Kidney glomerular epithelial cell (primary cell): ENCODE measurements at regions not wholly inside any gene's neighbourhood (a gene's known extent, or its start where the extent isn't known, plus 50 kb on each side); places are given as distances from the start of the nearest gene placed in this dataset.

ENCODE experiments used
- DNase-seq: peaks from one replicate; lab custom pipeline; 2025; lab: John Stamatoyannopoulos, UW

DNA sequence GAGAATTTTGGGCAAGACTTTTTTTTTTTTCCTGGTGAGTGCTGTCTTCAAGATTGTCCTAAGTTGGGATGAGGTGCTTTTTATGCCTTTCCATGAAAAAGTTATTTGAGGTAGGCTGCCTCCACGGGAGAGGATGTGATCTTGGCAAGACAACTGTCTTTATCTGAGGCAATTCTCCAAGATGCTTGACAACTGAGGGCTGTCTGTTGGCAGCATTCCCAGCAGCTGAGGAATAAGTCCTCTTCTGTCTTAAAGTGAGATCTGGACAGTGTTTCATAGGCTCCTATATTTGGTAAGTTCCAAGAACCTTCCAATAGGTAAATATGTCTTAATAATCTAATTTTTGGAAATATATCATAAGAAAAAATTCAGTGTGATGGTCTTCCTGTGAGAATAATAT is 662.0 kb downstream of the CDH11 start:
- no peak for DNase-seq

DNA sequence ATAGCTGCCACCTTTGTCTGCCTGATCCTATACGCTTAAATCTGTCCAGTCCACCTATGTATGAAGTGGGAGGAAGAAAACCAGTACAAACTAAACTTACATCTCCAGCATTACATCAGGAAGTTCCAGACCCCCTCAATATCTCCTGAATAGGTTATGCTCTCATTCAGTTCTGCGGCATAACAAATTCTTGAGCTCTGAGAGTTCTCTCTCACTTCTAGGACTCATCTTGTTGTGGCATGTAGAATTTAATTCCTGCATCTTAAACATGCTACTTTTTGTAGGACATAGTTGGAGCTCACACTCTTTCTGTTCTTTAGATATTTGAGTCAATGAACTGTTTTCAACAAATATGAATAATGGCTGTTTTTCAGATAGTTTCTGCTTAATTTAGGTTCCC is 662.5 kb downstream of the CDH11 start:
- no peak for DNase-seq

DNA sequence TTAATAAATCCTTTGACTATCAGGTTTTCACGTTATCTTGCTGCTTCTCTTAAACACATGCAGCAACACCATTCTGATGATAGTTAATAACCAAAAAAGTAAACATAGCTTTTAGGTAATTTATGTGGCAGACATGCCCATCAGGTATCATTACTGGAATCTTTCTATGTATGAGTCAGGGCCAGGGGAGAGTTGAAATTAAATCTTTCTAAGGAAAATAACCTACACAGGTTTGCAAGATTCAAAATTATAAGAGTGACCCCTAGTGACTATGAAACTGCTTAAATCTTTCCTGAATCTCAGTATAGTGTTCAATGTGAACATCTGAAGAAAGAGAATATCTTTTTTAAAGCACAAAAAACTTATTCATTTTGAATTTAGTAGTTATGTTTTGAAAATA is 666.6 kb downstream of the CDH11 start:
- DNase-seq: peak; percentile 87

DNA sequence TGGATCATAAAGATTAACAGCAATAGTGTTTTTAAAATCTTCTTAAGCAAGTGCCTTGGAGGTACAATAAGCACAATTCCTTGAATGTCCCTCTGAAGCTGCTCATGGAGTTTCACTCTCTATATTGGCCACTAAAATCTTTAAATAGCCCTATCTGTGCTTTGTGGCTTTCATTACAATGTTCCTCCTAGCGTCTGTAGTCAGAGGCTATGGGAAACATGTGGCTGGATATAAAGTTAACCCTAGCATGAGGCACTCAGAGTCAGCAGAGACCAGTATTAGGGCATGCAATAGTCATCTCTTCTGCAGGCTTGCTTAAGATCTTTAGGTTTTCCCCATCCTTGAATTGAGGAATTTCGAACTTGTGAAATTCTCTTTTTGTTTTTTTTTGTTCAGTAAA is 668.2 kb downstream of the CDH11 start:
- no peak for DNase-seq

DNA sequence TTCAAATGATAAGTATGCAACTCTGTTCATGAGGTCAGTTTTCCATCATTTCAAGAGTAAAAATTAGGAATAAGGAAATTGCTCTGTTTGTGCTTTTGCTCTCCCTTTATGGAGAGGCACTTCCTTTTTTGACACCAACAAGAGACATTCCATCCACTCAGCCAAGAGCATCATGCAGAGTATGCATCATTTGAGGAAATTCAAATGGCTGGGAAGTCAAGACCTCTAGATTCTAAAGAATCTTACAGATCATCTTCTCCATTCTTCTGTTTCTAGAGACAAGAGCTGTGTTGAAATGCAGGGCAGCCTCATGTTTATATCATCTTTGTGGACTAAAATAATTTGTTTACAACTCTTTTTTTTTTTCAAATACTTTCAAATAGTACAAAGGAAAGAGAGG is 669.4 kb downstream of the CDH11 start:
- no peak for DNase-seq

DNA sequence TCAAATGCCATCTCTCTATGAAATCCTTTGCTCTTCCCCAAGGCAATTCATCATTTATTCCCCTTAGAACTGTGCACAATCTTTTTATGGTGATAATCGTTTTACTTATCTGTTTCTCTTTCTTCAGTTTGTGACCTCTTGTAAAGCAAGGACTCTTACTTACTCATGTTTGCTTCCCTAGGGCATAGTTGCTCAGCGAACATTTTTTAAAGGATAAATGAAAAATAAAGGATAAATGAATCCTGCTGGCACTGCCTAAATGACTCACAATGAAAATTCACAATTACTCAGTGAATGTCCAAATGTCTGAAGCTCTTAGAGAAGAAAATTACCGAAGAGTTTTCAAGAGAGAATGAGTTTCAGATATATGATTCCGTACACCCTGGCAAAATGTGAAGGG is 671.7 kb downstream of the CDH11 start:
- DNase-seq: no peak

DNA sequence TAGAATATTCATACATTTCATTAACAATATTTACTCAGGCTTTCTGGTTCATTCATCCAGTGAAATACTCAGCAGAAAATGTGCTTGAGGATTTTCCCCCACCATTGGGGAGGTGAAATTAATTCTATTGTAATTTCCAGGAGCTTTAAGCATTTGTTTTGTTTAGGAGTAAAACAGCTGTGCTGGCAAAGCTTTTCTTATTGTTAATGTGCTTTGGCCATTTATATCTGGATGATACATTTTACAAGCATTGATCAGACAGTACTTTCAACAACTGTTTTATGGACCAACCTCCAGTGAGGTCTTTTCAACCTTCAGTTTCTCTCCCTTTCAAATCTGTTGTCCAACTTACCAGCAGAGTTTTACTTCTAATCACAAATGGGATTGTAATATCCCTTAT is 672.4 kb downstream of the CDH11 start:
- no peak for DNase-seq

DNA sequence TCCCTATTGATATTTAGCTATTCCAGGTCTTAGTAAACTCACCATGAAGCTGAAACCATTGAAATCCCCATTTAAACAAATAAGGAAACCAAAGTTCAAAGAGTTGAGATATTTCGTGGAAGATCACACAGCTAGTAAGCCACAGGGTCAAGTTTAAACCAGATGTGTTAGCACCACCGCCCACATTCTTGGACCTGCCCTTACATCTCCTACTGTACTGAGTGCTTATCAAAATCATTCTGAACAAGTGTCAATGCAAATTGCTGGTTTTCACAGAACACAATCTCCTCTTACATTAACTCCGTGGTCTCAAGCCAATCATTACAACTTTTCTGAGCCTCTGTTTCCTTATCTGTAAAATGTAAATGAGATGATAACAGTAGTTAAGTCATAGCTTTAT is 676.2 kb downstream of the CDH11 start:
- DNase-seq: no peak

DNA sequence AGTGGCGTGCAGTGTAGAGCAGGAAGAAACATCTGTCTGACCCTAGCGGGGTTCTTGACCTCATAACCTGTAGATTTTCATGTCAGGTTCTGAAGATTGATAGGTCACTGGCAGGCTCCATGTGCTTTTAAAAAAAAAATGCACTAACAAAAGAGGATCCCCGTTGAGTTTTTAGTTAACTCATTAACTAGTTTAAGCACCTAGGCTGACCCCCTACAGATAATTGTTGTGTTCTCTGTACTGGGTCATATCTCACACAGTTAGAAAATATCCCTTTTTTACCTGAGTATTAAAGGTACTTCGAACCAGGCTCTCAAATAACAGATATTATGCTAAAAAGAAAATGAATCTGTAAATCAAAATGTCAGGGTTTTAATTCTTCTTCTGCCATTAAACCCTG is 676.6 kb downstream of the CDH11 start:
- DNase-seq: no peak

DNA sequence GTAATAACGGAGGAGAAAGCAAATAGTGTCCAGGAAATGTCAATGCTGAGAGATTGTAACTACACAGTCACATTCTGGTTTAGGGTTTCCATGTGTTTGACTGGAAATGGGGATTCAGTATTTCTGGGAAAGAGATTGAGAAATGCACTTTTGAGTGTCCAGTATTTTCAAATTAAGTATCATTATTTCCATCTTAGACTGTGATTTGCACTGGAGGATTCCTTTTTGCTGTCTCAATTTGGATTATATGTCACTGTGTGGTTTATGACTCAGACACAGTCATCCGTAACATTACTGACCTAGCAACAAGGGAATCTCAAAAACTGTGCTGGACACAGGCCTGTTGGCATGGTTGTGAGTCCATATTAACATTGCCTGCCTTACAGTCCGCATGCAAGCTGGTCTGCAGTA is 681.4 kb downstream of the CDH11 start:
- peak; percentile 95 for DNase-seq

DNA sequence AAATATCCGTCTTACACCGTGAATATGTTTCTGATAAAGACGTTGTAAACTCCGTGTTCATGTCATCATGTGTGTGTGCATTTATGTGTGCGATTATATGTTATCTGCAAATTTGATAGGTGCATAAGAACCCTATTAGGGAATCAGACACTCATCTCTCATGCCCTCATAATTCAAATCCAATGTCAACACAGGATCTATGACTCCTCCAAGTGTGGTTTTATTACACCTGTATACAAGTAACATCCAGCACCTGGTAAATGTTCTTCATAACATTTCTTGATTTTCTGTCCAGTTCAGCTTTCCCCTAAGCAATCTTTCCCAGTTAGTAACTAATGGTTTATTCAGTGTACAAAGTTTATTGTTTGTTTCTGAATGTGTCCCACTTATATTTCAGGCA is 681.9 kb downstream of the CDH11 start:
- no peak for DNase-seq

DNA sequence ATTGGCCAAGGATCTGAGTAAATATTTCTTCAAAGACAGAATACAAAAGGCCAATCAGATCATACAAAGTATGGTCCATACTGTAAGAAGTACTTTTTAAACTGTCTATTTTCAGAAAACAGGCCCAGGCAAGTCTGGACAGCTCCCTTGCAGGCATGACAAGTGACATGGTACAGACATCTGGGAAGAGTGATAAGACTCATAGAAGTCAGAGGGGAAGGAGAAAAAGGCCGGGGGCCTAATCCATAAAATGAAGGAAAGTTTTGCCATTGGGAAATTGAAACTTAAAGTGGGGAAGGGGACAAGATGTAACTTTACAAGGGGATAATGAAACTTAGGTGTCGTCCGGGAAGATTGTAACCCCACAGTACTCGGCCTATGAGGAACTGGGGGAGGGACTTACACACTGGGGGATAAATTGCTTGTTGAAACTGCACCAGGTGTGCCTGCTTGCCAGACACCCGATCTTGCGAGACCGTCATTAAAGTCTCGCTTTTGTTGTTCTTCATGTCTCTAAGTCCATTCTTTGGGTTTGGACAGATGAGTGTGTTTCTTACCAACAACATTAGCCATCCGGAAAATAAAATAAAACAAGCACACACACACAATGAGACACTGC is 684.0 kb downstream of the CDH11 start:
- no peak for DNase-seq

DNA sequence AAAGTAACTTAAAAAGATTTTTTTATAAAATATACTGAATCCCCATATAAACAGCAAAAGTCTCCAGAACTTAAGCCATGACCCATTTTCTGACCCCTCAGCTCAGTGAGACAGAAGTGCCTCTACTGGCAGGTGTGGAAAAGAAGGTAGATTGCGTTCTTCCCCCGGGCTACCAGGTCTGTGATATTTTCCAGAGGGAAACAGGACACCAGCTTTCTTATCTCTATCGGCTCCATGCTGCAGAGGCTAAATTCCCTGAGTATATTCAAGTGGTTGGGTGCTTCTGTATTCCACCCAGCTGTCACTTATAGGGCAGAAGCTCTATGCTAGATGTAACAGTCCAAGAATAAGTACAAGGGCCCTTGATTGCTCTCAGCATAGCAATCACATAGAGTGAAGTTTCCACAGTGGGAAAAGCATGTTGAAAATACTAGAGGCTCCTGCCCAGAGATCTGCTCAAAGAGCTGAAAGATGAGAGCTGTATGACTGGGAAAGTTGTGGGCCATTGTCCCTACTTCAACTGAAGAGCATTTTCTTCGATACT is 687.3 kb downstream of the CDH11 start:
- DNase-seq: no peak

DNA sequence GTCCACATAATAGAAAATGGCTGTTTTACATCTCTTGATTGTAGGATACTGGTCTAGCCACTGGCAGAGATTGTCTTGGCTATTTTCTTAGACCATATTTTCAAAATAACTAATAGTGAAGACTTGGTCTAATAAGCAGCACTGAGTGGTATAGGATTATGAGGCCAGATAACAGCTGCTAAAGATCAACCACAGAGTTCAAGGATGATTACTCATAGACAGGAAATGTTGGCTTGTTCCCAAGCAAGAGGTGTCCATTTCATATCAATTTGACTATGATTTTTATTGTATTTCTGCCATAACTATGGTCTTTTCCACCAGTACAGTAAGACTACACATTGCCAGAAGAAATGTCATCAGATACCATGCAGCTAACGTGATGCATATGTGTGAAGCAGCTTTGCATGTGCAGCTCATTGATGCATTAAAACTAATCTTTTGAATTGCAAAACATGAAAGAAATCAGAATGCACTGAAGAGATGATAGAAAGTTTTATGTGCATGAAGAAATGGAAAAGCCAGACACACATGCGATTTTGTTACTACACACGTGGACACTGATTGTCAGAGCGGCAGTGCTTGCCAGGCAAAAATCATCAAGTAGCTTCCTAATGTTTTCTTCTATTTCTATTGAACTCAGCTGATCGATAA is 693.3 kb downstream of the CDH11 start:
- DNase-seq: peak; percentile 93

DNA sequence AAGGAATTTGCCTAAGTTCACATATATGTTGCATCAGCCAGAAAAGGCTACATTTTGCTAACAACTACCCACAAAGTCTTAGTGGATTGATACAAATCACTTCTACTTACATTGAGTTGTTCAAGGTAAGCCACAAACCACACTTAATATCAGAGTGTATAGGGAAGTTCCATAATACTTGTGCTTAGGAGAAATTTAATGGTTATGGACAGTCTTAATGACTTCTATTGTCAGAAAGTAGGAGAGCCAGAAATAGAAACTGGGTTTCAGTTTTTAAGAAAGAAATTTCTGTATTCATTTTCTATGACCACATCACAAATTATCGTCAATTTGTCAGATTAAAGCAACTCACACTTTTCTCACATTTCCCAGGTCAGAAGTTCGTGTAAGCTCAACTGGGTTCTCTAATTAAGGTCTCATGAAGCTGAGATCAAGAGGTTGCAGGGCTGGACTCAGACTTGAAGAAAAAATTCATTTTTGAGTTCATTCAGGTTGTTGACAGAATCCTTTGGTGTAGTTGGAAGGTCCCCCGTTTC is 695.7 kb downstream of the CDH11 start:
- DNase-seq: no peak

DNA sequence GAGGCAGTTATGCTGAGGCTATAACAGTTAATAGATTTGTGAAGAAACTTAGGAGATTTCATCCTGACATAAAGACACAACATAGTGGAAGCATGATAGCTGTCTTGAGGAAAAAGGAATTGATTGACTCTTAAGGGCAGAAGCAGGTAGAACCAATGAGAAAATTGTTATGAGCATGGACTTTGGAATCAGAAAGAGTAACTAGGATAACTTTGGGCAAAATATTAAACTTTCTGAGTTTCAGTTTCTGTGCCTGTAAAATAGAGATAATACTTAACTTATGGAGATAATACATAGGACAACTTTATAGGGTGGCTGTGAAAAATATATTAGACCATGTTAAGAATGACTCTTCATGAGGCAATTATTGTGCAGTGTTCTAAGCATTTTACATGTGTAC is 696.5 kb downstream of the CDH11 start:
- DNase-seq: no peak

DNA sequence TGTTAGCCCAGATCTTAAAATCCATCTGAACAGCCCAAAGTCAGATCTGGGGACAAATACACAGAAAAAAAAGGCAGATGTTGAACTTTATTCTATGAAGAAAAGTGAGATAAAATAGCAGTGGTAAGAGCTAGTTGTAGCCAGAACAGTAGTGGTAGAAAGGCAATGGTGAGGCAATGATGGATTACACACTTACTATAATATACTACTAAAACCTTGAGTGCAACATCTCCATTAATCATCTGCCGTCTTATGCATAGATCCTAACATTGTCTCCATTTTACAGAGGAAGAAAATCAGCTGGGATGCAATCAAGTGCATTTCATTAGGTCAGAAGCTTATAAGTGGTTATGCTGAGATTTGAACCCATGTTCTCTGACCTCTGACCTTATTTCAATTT is 699.6 kb downstream of the CDH11 start:
- DNase-seq: no peak

DNA sequence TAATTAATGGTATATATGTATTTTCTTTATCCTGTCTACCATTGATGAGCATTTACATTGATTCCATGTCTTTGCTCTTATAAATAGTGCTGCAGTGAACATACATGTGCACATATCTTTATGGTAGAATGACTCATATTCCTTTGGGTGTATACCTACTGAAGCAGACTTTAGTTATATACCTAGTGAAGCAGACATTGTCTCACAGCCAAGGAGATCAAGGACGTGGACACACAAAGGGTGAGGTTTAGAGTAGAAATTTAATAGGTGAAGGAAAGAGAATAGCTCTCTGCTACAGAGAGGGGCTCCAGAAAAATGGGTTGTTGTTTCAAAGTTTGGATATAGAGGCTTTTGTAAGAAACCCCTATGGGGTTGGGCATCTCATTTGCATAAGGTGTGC is 700.3 kb downstream of the CDH11 start:
- DNase-seq: no peak

DNA sequence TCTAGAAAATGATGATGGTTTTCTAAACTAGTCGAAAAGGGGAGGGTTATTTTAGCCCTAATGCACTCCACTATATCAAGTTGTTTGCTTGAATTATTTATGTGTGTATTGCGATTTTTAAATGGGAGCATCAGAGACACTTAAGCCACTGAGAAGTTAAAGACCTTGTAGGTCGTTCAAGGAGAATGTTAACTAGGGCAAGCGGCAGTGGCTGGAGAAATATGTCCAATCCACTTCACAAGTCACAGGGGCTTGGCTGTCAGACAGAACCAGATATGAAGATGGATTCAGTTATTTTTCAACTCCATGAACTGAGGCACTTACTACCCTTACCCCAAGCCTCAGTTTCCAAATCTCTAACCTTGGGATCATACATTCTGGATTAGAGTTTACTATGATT is 702.0 kb downstream of the CDH11 start:
- DNase-seq: no peak

DNA sequence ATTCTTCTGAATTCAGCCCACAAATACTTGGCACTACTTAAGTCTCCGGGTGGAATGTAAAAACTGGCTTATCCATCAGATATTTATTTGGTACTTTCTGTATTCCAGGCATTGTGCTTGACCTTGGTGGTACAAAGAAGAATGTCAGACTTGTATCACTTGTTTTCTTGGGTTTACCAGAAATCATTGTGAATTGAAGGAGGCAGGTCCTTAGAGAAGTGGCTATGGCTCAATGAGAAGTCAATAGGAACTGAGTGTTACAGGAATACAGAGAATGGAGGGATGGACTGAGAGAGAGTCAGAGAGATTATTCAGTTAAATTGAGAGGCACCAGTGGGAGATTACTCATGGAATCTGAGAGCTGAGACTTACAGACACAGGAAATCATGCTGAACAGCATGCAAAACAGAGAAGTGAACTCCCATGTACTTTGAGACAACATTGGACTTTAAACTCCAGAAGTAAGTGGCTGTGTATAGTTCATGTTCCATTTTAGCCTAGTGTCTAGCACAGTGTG is 704.1 kb downstream of the CDH11 start:
- peak; percentile 59 for DNase-seq

DNA sequence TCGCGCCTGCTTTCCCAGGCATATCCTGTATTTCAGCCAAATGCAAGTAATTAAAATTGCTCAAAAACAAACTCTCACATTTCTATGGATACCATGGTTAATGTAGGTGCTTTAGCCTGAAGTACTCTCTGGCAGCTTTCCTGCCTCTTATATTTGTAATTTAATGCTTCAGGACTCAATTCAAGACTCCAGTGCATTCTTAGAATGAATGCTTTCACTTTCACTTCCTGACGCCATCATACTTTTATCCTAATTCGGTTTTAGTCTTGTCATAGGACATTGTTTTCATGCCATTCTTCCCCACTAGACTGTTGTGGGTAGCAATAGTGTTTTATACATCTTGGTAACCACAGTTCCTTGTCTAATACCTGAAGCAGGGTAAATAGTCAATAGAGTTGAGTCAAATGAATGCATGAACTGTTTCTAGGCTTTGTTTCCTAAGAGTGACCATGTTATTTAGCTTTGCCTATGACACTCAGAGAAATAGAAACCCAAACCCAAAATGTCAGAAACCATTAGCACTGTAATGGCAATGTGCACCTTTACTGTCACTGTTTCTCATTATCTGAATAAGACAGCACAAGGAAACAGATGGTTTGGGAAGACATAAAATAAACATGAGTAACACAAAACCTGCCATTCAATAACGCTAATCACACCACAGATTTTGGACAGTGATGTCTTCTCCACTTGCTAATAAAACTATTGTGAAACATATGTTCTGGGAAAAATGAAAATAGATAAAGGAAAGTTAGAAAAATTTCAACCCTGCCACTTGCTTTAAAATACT is 705.5 kb downstream of the CDH11 start:
- peak; percentile 49 for DNase-seq

DNA sequence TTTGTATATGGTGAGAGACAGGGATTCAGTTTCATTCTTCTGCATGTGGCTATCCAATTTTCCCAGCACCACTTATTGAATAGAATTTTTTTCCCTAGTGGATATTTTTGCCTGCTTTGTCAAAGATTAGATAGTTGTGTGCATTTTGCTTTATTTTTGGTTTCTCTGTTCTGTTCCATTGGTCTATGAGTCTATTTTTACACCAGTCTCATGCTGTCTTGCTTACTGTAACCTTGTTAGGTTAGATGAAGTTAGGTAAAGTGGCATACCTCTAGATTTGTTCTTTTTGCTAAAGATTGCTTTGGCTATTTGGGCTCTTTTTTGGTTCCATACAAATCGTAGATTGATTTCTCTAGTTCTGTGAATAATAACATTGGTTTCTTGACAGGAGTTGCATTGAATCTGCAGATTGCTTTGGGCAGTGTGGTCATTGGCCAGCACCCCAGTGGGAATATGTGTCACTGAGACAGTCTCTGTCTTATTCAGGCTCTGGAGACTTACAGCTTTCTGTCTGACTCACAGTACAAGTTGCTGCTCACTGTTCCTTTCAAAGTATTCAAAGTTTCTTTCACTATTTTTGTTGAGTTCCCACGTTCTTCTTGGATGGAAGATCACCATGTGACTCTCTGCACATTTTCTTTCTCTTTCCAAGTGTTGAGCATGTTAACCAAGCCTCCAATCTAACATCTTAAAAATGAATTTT is 709.1 kb downstream of the CDH11 start:
- peak; percentile 24 for DNase-seq
